AG04449 (cell line): ENCODE measurements at regions not wholly inside any gene's neighbourhood (a gene's known extent, or its start where the extent isn't known, plus 50 kb on each side); places are given as distances from the start of the nearest gene placed in this dataset.

ENCODE experiments used
- CTCF ChIA-PET: fragments of 350-600 bp; formaldehyde crosslinking; extraction: SDS; loops from one replicate; lab custom pipeline; 2021; ENCODE audit warnings: antibody characterized with exemption; lab: Yijun Ruan, JAX
- POLR2A ChIA-PET: fragments of 400-600, 350-600 bp; formaldehyde crosslinking; extraction: SDS; loops from one replicate; lab custom pipeline; 2020; ENCODE audit warnings: antibody characterized with exemption, inconsistent platforms; lab: Yijun Ruan, JAX
- DNase-seq: peaks from one replicate; pipeline ENCODE4 v3.0.0-alpha.2; 2010; ENCODE audit warnings: low read depth, low spot score
- H3K4me3 ChIP-seq: 2 replicates; pipeline ENCODE4 v1.5.1; 2011; ENCODE audit warnings: low read depth, mild to moderate bottlenecking, control low read depth, low read length
- TF ChIP-seq, protein P1 (sequence below): IDR thresholded peaks from one replicate; pipeline ENCODE4 v1.5.1; 2011; ENCODE audit warnings: mild to moderate bottlenecking, moderate library complexity, low read length, control low read depth, inconsistent platforms; ENCODE audit not compliant: insufficient read depth; ENCODE audit errors: missing control alignments

DNA sequence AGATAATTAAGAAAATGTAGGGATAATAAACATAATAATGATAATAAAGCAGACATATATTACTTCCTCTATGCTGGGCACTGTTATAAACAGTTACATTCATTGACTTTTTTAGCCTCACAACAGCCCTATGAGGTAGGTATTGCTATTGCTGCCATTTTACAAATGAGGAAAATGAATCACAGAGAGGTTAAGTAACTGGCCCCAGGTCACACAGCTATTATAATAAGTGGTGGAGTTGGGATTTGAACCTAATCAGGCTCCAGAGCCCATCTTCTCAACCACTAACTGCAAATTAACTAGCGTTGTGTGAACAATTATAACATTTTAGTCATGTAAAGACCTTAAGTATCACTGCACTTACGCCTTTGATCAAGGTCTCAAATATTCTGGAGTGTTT, 62.5 kb upstream of the PIK3CG start:
- ChIA-PET CTCF (interaction anchor here (0.8 to 1.6 kb wide), 3 partner anchors 10 to 348 kb away, joined by 3 to 8 read pairs (median 3); no protein-coding TSS in a partner anchor), POLR2A (no interaction called here)
- DNase-seq = no peak
- no peak overlapping the region for H3K4me3 ChIP-seq
- TF ChIP-seq, protein P1, sequence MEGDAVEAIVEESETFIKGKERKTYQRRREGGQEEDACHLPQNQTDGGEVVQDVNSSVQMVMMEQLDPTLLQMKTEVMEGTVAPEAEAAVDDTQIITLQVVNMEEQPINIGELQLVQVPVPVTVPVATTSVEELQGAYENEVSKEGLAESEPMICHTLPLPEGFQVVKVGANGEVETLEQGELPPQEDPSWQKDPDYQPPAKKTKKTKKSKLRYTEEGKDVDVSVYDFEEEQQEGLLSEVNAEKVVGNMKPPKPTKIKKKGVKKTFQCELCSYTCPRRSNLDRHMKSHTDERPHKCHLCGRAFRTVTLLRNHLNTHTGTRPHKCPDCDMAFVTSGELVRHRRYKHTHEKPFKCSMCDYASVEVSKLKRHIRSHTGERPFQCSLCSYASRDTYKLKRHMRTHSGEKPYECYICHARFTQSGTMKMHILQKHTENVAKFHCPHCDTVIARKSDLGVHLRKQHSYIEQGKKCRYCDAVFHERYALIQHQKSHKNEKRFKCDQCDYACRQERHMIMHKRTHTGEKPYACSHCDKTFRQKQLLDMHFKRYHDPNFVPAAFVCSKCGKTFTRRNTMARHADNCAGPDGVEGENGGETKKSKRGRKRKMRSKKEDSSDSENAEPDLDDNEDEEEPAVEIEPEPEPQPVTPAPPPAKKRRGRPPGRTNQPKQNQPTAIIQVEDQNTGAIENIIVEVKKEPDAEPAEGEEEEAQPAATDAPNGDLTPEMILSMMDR = no peak

DNA sequence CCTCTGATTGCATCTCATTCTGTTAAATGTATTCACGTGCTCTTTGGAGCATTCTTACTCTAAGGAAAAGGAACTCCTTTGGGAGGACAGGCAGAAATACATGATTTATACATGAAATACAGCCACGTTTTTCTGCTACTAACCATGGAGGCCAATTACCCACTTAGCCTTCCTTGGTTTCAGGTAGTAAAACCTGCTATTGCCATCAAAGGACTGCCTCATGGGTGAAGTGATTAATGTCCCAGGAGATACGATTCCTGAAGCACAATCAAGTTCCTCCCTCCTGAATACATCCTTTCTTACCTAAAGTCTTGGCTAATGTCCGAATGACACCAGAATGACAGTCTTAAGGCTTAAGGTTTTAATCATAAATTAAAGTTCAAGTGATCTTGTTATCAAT, 58.5 kb upstream of the PIK3CG start:
- no peak overlapping the region for H3K4me3 ChIP-seq
- ChIA-PET POLR2A (no interaction called here), CTCF (interaction anchor here (1.0 kb wide), 1 partner anchor 141 kb away, joined by 4 read pairs; no protein-coding TSS in a partner anchor)
- TF ChIP-seq, protein P1 = no peak
- DNase-seq = no peak

DNA sequence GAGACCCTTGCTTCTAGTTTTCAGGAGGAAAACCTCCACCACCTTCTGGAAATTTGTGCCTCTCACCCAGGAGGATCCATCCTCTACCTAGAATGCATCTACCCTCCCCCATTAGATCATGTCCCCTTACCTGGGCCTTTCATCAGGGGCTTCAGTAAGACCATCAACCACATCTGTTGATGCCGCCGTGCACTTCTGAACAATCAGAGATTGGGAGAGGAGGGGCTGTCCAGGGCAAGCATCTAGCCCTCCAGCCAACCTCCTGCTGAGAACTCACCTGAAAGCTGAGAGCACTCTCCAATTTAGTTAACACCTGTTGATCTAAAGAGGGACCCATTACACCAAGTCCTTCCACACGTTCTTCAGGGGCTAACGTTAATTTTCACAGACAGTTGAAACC, 57.6 kb upstream of the PIK3CG start:
- TF ChIP-seq, protein P1 = no peak
- no peak for DNase-seq
- CTCF ChIA-PET = interaction anchor here (1.0 kb wide), 1 partner anchor 140 kb away, joined by 4 read pairs; no protein-coding TSS in a partner anchor
- no peak overlapping the region for H3K4me3 ChIP-seq
- POLR2A ChIA-PET = no interaction called here

DNA sequence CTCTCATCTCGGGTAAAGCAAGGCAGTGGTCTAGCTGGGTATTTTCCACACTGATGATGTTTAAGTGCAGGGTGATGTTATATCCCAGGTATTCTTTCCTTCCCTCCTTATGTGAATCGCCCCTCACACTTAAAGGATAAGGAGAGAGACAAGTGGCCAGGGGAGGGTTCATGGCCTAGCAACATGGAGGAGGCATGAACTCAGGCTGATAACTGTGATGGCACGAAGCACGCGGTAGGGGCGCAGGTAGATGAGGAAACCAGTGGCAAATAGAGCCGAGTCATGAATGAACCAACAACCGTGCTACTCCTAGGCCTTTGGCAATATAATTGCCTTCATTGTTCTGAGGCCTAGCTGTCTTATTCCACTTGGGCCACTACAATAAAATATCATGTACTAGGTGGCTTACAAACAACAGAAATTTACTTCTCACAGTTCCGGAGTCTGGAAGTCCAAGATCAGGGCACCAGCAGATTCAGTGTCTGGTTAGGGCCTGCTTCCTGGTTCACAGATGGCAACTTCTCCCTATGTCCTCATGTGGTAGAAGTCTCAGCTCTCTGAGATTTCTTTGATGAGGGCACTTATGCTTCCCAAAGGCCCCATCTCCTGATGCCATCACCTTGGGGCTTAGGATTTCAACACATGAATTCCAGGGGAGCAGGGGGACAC, 56.0 kb upstream of the PIK3CG start:
- POLR2A ChIA-PET = no interaction called here

DNA sequence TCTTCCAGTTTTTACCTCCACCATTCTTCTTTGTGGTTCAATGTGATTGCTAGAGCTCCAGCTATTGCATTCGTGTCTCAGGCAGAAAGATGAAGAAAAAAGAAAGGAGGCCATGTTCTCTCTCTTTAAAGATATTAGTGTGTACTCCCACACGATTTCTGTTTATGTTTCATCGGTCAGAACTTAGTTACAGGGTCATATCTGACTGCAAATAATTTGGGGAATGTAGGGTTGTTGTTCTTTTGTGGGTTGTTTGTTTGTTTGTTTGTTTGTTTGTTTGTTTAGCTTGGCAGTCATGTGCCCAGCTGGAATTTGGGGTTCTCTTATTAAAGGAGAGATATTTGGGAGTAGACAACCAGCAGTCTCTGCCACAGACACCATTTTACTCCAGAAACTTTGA, 53.6 kb upstream of the PIK3CG start:
- H3K4me3 ChIP-seq = no peak overlapping the region
- TF ChIP-seq, protein P1 = no peak
- ChIA-PET CTCF (interaction anchor here (1.1 to 1.5 kb wide), 3 partner anchors 16 to 269 kb away, joined by 3 to 4 read pairs (median 3); no protein-coding TSS in a partner anchor), POLR2A (no interaction called here)
- DNase-seq = no peak

More for the DNA sequence above, 56.0 kb upstream of the PIK3CG start:
- no peak overlapping the region for H3K4me3 ChIP-seq
- TF ChIP-seq, protein P1 = no peak
- CTCF ChIA-PET = interaction anchor here (1.0 kb wide), 1 partner anchor 16 kb away, joined by 4 read pairs; no protein-coding TSS in a partner anchor
- DNase-seq = no peak

DNA sequence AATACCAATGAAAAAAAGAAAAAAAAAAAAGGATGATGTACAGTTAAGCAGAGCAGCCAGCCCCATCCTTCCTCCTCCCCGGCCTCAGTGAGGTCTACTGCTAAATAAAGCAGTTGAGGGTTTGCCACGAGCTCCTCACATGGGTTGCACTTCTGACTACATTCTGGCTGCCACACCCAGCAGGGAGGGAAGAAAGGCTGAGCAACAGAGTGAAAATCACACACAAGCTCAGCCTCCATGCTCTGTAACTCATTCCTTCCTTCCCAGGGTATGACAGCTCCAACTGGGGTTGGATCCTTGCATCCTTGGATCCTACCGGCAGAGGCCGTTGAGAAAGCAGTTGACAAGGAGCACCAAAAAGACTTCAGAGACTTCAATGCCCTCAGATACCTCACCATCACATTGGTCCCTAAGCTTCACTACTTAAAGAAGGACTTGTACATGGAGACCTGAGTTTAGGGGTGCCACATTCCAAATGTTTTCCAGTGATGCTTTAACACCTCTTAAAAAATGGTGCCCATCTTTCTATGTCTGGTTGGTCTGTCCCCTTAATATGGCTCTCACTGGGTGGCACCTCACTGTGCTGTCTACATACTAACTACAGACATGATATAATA, 52.9 kb upstream of the PIK3CG start:
- TF ChIP-seq, protein P1 = no peak
- ChIA-PET CTCF (interaction anchor here (1.3 to 1.5 kb wide), 2 partner anchors 17 to 20 kb away, joined by 3 to 4 read pairs; no protein-coding TSS in a partner anchor), POLR2A (no interaction called here)
- DNase-seq = no peak
- H3K4me3 ChIP-seq = no peak overlapping the region
